CD4-positive, alpha-beta T cell treated with Interferon alpha-2 for 1 hour (primary cell): ENCODE measurements at regions not wholly inside any gene's neighbourhood (a gene's known extent, or its start where the extent isn't known, plus 50 kb on each side); places are given as distances from the start of the nearest gene placed in this dataset.

ENCODE experiments used
- DNase-seq, 2 donors: peaks; one replicate each; pipeline ENCODE4 v3.0.0-alpha.2; 2020 to 2022

GRCh38 chr18:73961804-73962203 is 185.8 kb downstream of the FBXO15 start:
- no peak for DNase-seq

DNA sequence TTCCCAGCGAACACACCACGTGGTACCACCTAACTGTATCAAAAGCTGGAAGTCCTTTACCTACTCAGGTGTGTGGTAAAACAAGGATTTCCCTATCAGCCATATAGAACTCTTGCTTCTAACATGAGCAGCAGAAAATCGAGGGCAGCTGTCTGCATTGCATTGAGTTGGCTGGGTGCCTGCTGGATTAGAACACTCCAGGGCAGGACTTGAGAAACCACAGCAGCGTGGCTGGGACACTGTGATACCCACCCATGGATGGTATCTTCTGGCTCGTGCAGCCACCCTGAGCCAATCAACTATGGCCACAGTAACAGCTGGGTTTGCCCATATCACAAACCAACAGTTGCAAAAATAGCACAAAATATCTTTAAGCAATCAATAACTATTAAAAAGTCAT is 188.3 kb downstream of the FBXO15 start:
- DNase-seq: no peak

DNA sequence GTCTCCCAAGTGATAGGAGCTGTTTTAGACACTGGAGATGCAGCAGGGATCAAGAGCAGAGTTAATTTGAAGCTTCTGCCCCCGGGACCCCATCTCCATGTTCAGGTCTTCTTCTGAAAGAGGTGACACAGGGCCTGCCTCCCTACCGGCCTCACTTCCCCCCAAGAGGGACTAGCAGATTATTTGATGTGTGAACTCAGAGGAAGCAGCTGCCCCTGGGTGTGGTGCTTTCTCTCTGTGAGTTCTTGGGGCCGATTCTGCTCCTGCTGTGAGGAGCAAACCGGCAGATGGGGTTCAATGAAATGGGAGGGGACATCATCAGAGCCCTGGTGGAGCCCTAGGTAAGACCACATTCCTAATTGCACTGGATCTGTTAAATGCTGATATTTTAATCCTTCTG is 193.4 kb downstream of the FBXO15 start:
- DNase-seq: peak in 1 of 2 donors; percentile 4

- no peak for DNase-seq
Observed at GRCh38 chr18:73952296-73952946, 195.2 kb downstream of the FBXO15 start.

GRCh38 chr18:73950116-73950700 is 197.4 kb downstream of the FBXO15 start:
- no peak for DNase-seq

DNA sequence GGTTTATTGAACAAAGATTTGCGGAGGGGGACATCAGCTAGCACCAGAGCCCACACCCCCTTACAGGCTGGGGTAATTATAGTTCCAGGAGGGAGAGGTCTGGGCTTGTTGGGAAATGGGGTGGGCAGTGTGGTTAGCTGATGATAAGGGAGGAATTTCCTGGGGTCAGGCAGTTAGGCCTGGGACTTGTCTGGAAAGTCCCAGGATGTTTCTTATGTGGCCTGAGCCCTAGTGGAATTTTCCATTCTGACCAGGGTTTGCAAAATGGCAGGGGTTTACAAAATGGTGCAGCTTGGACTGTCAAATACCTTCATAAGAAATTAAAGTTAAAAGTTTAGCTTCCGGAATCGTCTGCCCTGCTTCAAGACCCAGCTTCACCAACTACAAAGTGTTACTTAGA is 199.1 kb downstream of the FBXO15 start:
- DNase-seq: no peak

- DNase-seq: no peak
Observed at GRCh38 chr18:73948084-73948483, 199.6 kb downstream of the FBXO15 start.

GRCh38 chr18:73947180-73947921 is 200.3 kb downstream of the FBXO15 start:
- no peak for DNase-seq

DNA sequence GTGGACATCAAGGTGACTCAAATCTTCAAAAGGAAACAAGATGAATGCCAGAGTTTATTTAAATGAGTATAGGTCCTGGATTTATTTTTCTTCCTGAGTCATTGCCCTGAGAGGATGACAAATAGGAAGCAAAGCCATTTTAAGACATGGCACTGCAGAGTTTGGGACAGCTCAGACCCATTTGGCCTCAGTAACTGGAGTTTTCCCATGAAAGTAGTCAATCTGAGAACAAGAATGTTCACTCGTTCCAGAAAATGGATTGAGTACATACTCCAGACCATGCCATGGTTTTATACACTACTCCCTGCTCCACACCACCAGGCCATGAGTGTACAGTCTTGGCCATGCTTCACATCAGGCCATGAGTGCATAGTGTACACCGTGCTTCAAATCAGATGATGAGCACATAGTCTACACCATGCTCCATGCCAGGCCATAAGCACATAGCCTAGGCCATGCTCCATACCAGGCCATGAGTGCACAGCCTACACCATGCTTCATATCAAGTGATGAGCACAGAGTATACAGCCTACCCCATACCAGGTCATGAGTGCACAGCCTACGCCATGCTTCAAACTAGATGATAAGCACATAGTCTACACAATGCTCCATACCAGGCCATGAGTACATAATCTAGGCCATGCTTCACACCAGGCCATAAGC is 202.4 kb downstream of the FBXO15 start:
- DNase-seq: no peak

- no peak for DNase-seq
Observed at GRCh38 chr18:73944715-73945114, 202.9 kb downstream of the FBXO15 start.

DNA sequence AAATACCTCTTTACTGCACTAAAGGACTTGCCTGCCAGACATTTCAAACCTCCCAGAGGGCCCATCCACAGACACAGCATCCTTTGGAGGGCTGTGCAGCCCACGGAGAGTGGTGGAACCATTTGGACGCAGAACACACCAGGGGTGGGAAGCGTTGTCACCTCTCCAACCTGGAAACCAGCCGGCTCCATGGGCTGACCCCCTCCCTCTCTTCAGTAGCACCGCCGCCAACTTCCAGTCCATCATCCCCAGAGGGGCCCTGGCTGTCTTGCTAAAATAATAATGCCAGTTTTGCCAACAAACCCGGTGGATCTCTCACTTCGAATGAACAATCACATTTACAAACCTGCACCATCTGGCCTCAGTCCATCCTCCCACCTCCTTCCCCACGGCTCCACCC is 203.9 kb downstream of the FBXO15 start:
- DNase-seq: no peak

DNA sequence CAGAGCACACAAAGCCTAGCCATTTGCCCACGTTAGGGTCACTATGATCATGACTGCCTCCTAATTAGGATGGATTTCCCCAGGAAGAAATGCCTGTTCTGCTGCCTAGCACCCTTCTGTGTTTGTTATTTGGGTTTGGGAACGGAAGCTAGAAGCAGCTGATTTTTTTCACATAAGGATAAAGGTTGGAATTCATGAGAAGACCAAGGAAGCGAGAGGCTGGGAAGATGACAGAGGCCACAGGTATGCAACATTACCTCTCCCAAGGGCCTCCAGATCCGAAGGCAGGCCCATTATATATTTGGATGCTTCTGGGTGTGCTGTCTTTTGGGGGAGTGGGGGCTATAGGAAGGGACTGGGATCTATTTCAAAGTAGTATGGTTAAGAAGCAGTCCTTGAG is 204.7 kb downstream of the FBXO15 start:
- DNase-seq: no peak

DNA sequence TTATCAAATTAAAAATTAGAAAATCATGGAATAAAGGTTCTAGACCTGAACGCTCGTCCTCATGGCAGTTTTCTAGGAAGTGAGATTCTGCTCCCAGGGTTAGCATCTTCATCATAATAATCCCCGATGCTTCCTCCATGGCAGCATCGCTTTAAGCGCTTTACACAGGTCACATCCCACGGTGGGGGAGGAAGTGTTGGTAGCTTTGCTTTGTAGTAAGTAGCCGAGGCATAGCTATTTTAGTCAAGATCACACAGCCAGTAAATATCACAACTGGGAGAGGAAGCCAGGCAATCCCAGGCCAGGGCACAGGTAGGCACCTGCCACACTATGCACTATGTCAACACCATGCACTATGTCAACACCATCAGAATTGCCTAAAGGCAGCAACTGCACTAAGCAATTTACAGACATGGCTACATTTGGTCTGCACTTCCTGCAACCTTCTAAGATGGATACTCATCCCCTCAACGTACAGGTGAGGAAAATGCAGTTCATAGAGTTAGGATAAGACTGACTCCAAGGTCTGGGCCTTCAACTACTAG is 205.5 kb downstream of the FBXO15 start:
- DNase-seq: no peak

GRCh38 chr18:73940721-73941120 is 206.9 kb downstream of the FBXO15 start:
- no peak for DNase-seq

GRCh38 chr18:73939391-73939790 is 208.2 kb downstream of the FBXO15 start:
- no peak for DNase-seq

DNA sequence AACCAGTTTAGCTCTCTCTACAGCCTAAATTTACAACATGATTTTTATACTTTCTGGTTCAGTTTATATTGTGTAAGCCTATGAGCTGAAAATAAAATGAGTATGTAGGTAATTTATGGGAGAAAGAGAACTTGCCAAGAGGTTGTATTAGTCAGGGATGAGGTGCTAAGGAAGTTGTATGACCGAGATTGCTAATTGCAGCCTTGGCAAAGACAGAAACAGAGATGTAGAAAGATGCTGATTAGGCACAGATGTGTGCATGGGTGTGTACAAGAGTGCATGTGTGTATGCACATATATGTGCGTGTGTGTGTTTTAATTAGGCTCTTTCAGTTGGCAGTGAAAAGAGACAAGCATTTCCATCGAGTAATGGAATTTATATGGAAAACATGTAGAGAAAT is 213.9 kb downstream of the FBXO15 start:
- DNase-seq: no peak

DNA sequence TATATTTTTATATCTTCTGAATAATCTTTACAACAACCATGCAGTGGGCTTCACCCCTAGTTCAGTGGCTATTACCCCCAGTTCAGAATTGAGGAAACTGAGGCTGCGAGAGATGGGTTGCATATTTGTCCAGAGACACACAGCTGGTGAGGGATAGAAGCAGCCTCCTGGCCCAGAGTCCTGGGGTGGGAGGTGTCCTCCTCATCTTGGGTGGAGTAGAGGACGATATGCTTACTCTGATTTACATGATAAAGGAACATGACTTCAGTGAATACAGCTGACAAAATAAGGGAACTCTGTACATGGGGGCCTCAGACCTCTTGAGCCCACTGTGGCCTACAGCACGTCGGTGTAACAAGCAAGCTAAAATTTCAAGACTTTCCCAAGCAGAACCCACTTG is 214.7 kb downstream of the FBXO15 start:
- no peak for DNase-seq

DNA sequence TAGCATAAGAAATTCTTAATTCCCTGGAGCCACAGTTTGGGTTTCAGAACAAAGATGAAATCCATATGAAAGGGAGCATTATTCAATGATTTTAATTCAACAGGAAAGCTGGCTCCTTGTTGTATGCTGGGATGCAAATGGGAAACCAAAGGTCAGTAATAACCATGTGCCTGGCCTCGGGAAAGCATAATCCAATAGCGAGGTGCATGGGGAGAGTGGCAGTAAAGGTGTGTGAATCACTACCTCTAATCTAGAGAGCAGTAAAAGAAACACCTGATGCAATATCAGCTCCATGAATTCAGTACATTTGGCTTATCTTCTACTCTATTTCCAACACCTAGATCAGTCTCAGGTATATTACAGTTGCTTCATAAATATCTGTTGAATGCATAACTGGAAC is 220.1 kb downstream of the FBXO15 start:
- no peak for DNase-seq

- no peak for DNase-seq
Observed at GRCh38 chr18:73924836-73925235, 222.8 kb downstream of the FBXO15 start.

GRCh38 chr18:73924307-73924706 is 223.3 kb downstream of the FBXO15 start:
- no peak for DNase-seq

- DNase-seq: no peak
Observed at GRCh38 chr18:73923866-73924265, 223.8 kb downstream of the FBXO15 start.

- DNase-seq: no peak
Observed at GRCh38 chr18:73920033-73920432, 227.6 kb downstream of the FBXO15 start.

GRCh38 chr18:73918816-73919215 is 228.8 kb downstream of the FBXO15 start:
- DNase-seq: no peak

DNA sequence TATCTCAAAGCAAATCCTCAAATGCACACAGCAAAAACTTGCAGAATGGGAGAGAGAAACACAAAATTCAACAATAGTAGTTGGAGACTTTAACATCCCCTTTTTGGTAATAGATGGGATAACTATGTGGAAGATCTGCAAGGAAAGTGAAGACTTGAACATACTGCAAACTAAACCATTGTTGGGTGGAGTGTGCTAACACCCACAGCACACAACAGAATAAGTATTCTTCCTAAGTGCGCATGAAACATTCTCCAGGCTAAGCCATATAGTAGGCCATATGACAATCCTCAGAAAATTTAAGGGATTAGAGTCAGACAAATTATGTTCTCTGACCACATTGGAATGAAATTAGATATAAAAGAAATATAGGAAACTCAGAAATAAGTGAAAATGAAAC is 230.6 kb downstream of the FBXO15 start:
- no peak for DNase-seq
